Keratinocyte (primary cell): ENCODE measurements at regions not wholly inside any gene's neighbourhood (a gene's known extent, or its start where the extent isn't known, plus 50 kb on each side); places are given as distances from the start of the nearest gene placed in this dataset.

ENCODE experiments used
- DNase-seq: peaks from one replicate; pipeline ENCODE4 v3.0.0-alpha.2; 2011; ENCODE audit warnings: low read depth, missing footprints, low spot score
- FAIRE-seq: peaks from 2 replicates; lab custom pipeline; 2011; peaks lifted over from hg19 to GRCh38; lab: Jason Lieb, UNC
- H2AFZ ChIP-seq: 2 replicates; pipeline ENCODE4 v1.6.0; 2012; ENCODE audit warnings: low read length, control low read depth, inconsistent platforms; ENCODE audit not compliant: control insufficient read depth
- H3K27ac ChIP-seq: 2 replicates; pipeline ENCODE4 v1.5.1; 2011; ENCODE audit warnings: low read length; ENCODE audit not compliant: control insufficient read depth, insufficient read depth
- H3K27me3 ChIP-seq: 3 replicates; pipeline ENCODE4 v1.6.0; 2011; ENCODE audit warnings: low read length; ENCODE audit not compliant: control insufficient read depth, insufficient read depth; ENCODE audit errors: extremely low read depth
- H3K36me3 ChIP-seq, 2 experiments: 2 replicates in 1 of 2; 3 replicates in 1 of 2; pipeline ENCODE4 v1.5.1; 2011; ENCODE audit warnings: low read length in 2 of 2, mild to moderate bottlenecking in 1 of 2; ENCODE audit not compliant: control insufficient read depth in 2 of 2, insufficient read depth in 2 of 2; ENCODE audit errors: extremely low read depth in 1 of 2
- H3K4me1 ChIP-seq: 3 replicates; pipeline ENCODE4 v1.5.1; 2011; ENCODE audit warnings: low read length; ENCODE audit not compliant: control insufficient read depth, insufficient read depth; ENCODE audit errors: extremely low read depth
- H3K4me2 ChIP-seq: 3 replicates; pipeline ENCODE4 v1.6.0; 2011; ENCODE audit warnings: low read depth, low read length; ENCODE audit not compliant: control insufficient read depth, insufficient read depth; ENCODE audit errors: extremely low read depth
- H3K4me3 ChIP-seq, 3 experiments: fragments of 200-600 bp in 1 of 3; sonication (generic) in 1 of 3; 2 replicates in 2 of 3; 3 replicates in 1 of 3; pipeline ENCODE4 v1.5.1; 2011 to 2016; ENCODE audit warnings: low read length in 3 of 3, mild to moderate bottlenecking in 3 of 3, control low read depth in 2 of 3, inconsistent platforms in 1 of 3, low read depth in 1 of 3, mixed read lengths in 1 of 3, mixed run types in 1 of 3, moderate library complexity in 1 of 3; ENCODE audit not compliant: control insufficient read depth in 2 of 3, insufficient read depth in 2 of 3; ENCODE audit errors: extremely low read depth in 1 of 3
- H3K79me2 ChIP-seq: 2 replicates; pipeline ENCODE4 v1.6.0; 2012; ENCODE audit warnings: low read length; ENCODE audit not compliant: control insufficient read depth, insufficient read depth
- H3K9ac ChIP-seq: 3 replicates; pipeline ENCODE4 v1.6.0; 2011; ENCODE audit warnings: low read length; ENCODE audit not compliant: control insufficient read depth, insufficient read depth; ENCODE audit errors: extremely low read depth
- H3K9me1 ChIP-seq: 3 replicates; pipeline ENCODE4 v1.6.0; 2011; ENCODE audit warnings: low read length; ENCODE audit not compliant: control insufficient read depth, insufficient read depth; ENCODE audit errors: extremely low read depth
- H3K9me3 ChIP-seq: 2 replicates; pipeline ENCODE4 v1.5.1; 2012; ENCODE audit warnings: low read depth, low read length; ENCODE audit not compliant: control insufficient read depth
- H4K20me1 ChIP-seq: 3 replicates; pipeline ENCODE4 v1.6.0; 2011; ENCODE audit warnings: low read length; ENCODE audit not compliant: control insufficient read depth, insufficient read depth; ENCODE audit errors: extremely low read depth
- CTCF ChIP-seq, 3 experiments: IDR thresholded peaks in 1 of 3; conservative IDR thresholded peaks in 1 of 3; optimal IDR thresholded peaks in 1 of 3; 2 replicates in 2 of 3; 3 replicates in 1 of 3; pipeline versions ENCODE3 to v1.5.1; 2011; ENCODE audit warnings: low read length in 3 of 3, mild to moderate bottlenecking in 3 of 3, moderate library complexity in 2 of 3, control low read depth in 1 of 3, inconsistent platforms in 1 of 3; ENCODE audit not compliant: insufficient read depth in 2 of 3; ENCODE audit errors: extremely low read depth in 1 of 3
- EZH2 ChIP-seq: IDR thresholded peaks from one replicate; pipeline ENCODE4 v1.6.1; 2012; ENCODE audit warnings: inconsistent platforms, mild to moderate bottlenecking, low read length, moderate library complexity
- dilution Hi-C: fragments of 300-500 bp; cut with MboI; formaldehyde crosslinking; loops from one replicate; pipeline ENCODE4 v1.7.0; 2020; ENCODE audit warnings: low sequenced_read_pairs; ENCODE audit not compliant: extremely low pct_ligation_motif_present

- Histone ChIP-seq H3K4me3 (no peak overlapping the region), H2AFZ (no peak overlapping the region), H3K4me1 (peaks cover 14% of the 10 kb centered on the region), H3K9ac (no peak overlapping the region), H3K9me1 (no peaks in the 10 kb centered on the region), H3K79me2 (no peaks in the 10 kb centered on the region), H3K27me3 (no peaks in the 10 kb centered on the region), H3K27ac (no peak overlapping the region), H4K20me1 (no peaks in the 10 kb centered on the region), H3K36me3 (no peaks in the 10 kb centered on the region), H3K4me2 (no peak overlapping the region), H3K9me3 (no peaks in the 10 kb centered on the region)
- DNase-seq, result no peak
- FAIRE-seq, result peak; percentile 29
- TF ChIP-seq CTCF (optimal IDR thresholded peaks at IDR 0.05 in 1 of 3, IDR thresholded peaks at IDR 0.05 in 1 of 3, conservative IDR thresholded peaks at IDR 0.05 in 1 of 3; ENCODE audit: extremely low read depth in 1 of 3, insufficient read depth in 2 of 3, low read length in 3 of 3) (no peak), EZH2 (no peak)
- dilution Hi-C loops, result no loop called here
Observed at GRCh38 chr2:176468457-176469113, 199.3 kb downstream of the MTX2 start.

GRCh38 chr2:176470713-176471112 lies 201.5 kb downstream of the MTX2 start:
- no peaks in the 10 kb centered on the region for H3K36me3 ChIP-seq
- H3K79me2 ChIP-seq, result no peaks in the 10 kb centered on the region
- dilution Hi-C loops, result no loop called here
- no peak for TF ChIP-seq EZH2
- no peak for TF ChIP-seq CTCF (optimal IDR thresholded peaks at IDR 0.05 in 1 of 3, IDR thresholded peaks at IDR 0.05 in 1 of 3, conservative IDR thresholded peaks at IDR 0.05 in 1 of 3; ENCODE audit: extremely low read depth in 1 of 3, insufficient read depth in 2 of 3, low read length in 3 of 3)
- no peaks in the 10 kb centered on the region for H3K27me3 ChIP-seq
- H3K4me3 ChIP-seq, result no peak overlapping the region
- H3K4me1 ChIP-seq, result peaks cover 15% of the 10 kb centered on the region
- no peak overlapping the region for H3K9ac ChIP-seq
- DNase-seq (no peak), FAIRE-seq (no peak)
- no peaks in the 10 kb centered on the region for H4K20me1 ChIP-seq
- H3K4me2 ChIP-seq, result no peak overlapping the region
- no peaks in the 10 kb centered on the region for H3K9me1 ChIP-seq
- H3K9me3 ChIP-seq, result no peaks in the 10 kb centered on the region
- no peak overlapping the region for H3K27ac ChIP-seq
- no peak overlapping the region for H2AFZ ChIP-seq
